GM19025 (cell line): ENCODE measurements at regions not wholly inside any gene's neighbourhood (a gene's known extent, or its start where the extent isn't known, plus 50 kb on each side); places are given as distances from the start of the nearest gene placed in this dataset.
"Not testable (repeated sequence)": the region's sequence is repeated elsewhere in the genome, so short reads cannot be mapped to it uniquely, and the experiment has no call there.

Source experiments
- ATAC-seq: cut with Tn5 transposase; IDR thresholded peaks from one replicate; pipeline ENCODE4 v1.9.1; 2021; ENCODE audit warnings: mild to moderate bottlenecking, low read depth, moderate library complexity; ENCODE audit not compliant: unreplicated experiment

DNA sequence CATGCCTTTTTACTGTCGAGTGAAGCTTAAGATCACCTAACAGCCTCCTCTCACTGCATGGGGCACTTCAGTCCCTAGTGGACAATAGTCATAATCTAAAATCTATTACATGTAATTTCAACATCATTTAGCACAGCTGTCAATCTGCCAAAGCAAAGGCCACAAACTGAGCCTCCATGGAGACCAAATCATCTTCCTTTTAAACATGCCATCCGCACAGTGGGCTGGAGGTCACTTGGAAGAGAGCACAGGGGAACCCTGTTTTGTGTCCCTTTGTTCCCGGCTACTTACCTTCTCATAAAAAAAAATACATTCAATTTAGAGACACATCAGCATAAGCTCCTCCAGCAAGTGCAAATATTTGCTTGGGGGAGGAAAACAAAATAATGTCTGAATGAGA lies 167.3 kb downstream of the SQOR start:
- ATAC-seq = no peak

DNA sequence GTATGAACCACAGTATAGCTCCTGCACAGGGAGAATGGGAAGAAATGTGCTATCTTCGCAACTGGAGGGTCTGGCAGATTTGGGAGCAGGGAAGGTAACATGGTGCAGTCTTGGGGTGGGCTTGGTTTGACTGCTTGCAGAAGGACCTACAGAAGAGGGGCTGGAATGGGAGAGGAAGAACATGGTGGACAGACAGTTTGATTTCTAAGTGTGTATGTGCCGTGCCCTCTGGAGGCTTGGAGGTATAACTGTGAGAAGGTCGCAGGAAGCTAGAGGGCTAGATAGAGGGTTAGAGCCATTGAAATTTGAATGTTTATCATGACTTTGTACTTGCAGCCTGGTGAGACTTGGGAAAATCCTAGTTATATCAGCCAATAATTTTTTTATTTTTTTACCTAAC lies 169.2 kb downstream of the SQOR start:
- ATAC-seq = no peak

DNA sequence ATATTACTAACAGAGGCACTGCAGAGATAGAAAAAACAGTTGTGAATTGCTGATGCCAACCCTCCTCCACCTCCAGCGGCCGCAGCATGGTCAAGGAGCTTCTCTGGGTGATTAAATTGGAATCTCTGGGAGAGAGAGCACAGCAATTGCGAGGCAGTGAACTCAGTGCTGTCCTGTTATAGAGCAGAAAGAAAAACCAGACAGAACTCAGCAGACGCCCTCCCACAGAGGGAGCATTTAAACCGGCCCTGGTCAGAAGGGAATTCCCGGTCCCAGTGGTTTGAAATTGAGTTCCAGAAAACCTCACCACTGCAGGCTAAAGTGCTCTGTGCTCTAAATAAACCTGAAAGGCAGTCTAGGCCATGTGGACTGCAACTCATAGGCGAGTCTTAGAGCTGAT lies 175.4 kb downstream of the SQOR start:
- no peak for ATAC-seq

DNA sequence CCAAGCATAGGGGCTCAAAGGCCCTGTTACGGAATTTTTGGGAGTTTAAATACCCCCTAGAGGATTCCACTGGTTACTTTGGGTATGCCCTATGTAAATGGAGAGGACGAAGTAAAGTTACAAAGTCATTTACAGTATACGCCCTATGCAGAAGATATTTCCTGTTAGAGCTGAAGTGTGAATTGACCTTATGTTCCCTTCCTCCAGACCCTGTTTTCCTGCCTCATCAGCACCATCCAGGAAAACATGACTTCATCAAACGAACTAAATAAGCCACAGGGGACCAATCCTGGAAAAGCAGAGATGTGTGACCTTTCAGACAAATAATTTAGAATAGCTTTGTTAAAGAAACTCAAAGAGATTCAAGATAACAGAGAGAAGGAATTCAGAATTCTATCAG lies 177.4 kb downstream of the SQOR start:
- ATAC-seq = no peak

DNA sequence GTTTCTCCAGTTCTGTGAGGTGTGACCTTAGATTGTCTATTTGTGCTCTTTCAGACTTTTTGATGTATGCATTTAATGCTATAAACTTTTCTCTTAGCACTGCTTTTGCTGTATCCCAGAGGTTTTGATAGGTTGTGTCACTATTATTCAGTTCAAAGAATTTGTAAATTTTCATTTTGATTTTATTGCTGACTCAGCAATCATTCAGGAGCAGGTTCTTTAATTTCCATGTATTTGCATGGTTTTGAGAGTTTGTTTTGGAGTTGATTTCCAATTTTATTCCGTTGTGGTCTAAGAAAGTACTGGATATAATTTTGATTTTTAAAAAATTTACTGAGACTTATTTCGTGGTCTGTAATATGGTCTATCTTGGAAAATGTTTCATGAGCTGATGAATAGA lies 182.7 kb downstream of the SQOR start:
- ATAC-seq = not testable (repeated sequence)

DNA sequence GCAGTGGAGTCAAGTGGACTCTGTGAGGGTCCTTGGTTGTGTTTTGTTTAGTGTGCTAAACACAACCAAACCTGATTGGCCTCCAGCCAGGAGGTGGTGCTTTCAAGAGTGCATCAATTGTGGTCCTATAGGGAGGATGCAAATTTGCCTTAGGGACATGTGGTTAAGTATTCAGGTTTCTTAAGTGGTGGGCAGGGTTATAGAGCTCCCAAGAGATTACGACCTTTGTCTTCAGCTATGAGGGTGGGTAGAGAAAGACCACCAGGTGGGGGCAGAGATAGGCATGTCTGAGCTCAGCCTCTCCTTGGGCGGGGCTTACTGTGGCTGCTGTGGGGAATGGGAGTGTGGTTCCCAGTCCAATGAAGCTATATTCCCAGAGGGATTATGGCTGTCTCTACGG lies 186.6 kb downstream of the SQOR start:
- ATAC-seq = no peak

DNA sequence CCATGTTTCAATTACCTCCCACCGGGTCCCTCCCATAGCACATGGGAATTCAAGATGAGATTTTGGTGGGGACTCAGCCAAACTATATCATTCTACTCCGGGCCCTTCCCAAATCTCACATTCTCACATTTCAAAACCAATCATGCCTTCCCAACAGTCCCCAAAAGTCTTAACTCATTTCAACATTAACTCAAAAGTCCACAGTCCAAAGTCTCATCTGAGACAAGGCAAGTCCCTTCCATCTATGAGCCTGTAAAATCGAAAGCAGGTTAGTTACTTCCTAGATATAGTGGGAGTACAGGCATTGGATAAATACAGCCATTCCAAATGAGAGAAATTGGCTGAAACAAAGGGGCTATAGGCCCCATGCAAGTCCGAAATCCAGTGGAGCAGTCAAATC lies 188.1 kb downstream of the SQOR start:
- not testable (repeated sequence) for ATAC-seq

DNA sequence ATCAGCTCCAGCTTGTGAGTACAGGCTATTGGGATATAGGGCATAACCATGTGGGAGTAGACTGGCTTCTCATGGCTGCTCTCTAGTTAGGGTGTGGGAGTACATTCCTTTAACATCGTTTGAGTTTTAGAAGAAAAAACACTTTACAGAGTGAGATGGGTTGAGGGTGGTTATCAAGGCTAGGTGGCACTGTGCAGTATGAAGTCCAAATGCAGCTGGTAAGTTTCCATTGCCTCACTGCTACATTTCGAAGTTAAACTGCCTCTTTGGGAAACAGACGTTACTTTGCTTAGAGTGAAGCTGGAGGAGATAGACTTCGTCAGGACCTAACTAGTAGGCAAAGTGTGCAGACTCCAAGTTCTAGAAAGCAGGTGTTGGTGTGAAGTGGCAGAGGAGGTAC lies 192.4 kb downstream of the SQOR start:
- ATAC-seq = no peak

DNA sequence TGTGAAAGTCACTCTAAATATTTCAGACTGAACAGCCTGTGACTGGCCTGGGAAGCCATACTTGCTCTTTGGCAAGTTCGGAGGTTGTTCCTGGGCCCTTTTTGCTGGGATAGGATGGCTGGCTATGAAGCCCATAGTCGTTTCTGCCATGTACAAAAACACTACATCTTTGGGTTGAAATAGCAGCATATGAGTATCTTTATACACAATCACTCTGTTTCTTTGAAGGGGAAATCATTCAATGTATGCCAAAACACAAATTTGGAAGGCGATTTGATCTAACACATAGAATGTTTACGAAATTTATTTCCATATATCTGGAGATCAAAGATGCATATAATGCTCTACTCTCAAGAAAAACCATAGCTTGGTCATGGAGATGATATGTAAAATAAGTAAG lies 192.9 kb downstream of the SQOR start:
- ATAC-seq = no peak

DNA sequence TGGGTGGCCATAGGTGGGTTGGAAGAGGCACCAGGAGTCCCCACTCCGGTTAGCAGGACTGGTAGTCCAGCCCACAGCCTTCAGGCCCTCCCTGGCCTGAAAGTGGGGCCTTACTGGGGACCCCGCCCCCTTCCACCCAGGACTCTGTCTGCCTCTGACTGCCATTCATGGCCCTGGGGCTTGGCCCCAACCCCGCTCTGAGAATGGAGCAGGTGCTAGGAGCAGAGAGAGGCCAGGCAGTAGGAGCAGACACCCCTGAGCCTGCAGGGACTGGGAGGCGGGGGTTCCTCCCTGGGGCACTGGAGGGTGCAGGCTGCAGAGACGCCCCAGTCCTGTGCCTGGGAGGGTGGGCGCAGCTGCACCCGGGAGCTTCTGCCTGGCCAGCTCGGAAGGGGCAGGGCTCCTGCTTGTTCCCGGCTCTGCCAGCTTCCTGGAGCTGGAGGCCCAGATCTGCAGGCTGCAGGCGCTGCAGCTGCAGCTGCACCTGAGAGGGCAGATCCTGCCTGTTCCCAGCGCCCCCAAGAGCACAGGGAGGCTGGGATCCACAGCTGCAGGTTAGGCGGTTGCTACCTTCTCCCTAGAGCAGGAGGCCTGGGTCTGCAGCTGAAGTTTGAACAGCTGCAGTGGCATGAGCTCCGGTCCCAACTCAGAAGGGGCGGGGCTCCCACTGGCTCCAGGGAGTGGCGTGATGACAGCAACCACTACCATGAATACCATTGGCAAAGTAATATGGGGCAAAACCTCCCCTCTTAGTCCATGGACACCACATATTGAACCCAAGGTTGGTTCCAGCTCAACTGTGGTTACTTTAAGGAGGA lies 194.7 kb downstream of the SQOR start:
- no peak for ATAC-seq

DNA sequence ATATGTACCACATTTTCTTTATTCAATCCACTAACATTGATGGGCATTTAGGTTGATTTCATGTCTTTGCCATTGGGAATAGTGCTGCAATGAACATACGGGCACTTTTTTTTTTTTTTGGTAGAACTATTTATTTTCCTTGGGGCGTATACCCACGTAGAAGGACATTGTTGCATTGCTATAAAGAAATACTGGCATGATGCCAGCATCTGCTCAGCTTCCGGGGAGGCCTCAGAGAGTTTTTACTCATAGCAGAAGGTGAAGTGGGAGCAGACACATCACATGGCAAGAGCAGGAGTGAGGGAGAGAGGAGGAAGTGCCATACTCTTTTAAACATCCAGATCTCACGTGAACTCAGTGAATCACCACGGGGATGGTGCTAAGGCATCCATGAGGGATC lies 197.0 kb downstream of the SQOR start:
- no peak for ATAC-seq

DNA sequence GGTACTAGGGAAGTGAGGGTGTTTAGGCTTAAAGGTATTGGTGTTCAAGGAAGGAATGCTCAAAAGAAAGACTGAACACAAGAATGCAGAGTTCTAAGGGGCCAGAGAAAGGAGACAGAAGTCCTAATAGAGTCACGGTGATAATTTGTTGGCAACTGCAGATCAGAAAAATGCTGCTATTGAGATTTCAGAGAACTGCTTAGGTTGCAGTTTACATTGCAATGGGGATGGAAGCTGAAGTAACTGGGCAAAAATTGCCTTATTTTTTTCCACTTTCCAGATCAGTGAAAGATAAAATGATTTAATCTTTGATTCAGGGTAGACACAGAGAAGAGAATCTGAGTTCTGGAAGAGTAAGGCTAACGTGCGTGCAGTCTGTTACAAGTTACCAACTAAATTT lies 199.8 kb downstream of the SQOR start:
- ATAC-seq = no peak

DNA sequence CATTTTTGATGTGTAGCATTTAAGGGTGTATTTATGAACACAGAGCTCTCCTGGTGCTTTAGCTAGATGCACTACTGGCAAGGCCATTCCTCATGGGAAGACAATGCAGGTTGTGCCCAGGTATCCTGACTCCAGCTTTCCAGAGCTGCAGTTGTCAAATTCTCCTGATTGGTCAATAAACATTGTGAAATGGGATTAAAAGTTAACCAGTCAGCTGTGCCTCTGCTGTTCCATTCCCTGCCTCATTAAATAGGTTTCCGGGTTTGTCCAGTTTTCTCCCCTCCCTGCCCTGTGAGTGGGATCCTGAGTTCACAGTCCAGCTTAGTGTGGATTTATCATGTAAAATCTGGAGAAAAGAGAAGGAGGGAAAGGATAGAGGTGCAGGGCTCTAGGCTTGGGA lies 207.3 kb downstream of the SQOR start:
- no peak for ATAC-seq

DNA sequence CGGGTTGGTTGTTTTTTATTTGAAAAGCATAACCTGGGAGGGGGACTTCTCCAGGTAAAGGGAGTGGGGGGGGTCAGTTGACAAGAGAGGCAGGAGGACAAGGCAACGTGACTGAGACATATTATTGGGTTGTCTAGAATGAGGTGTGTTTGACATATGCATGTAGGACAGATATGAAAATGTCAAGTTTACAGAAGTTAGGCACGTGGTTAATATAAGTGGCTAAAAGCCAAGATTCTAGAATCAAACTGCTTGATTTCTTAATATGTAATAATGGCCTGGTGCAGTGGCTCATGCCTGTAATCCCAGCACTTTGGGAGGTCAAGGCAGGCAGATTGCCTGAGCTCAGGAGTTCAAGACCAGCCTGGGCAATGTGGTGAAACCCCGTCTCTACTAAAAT lies 212.8 kb downstream of the SQOR start:
- ATAC-seq = no peak

DNA sequence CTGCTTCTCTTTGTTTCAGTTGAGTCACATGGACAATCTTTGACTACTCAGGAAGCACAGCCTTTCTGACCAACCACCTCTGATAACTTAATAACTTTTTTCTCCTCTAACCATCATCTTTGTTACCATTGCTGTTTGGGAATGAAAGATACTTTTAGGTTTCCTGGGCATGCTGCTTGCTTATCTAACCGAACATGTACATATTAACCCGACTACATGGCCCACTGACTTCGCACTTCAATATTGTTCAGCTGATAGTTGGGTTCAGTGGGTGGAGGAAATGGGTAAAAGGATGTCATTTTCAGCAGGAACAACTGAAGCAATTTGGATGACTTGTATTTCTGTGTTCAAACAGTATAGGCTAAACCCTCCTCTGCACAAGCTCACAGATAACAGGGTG lies 214.3 kb downstream of the SQOR start:
- ATAC-seq = no peak

DNA sequence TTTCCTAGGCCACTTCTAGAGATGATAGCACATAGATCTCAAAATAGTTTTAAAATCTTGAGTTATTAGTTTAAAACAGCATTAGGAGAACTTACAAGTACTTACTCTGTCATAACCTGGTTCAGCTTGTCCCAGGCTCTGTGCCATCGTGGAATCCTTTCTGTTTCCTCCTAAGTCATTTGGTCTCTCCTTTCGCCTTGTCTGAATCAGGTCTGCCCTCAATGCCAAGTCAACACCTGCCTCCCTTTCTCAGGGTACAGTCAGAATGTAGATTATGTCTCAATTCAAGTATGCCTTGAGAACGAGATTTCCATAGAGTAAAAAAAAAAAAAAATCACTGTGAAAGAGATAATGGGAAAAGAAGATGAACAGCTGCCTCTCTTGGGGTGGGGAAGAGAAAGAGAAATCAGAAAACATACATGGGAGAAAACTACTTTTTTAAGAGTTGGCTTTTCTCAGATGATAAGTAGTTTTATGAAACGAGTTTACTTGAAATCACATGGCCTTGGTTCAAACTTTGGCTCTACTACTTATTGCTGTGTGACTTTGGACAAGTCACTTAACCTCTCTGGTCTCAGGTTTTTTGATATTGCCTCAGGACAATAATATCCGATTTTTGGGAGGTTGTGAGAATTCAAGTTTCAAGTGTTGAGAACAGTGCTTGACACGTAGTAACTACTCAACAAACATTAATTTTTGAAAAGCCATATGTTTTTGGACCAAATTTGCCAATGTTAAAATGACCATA lies 219.8 kb downstream of the SQOR start:
- ATAC-seq = no peak

DNA sequence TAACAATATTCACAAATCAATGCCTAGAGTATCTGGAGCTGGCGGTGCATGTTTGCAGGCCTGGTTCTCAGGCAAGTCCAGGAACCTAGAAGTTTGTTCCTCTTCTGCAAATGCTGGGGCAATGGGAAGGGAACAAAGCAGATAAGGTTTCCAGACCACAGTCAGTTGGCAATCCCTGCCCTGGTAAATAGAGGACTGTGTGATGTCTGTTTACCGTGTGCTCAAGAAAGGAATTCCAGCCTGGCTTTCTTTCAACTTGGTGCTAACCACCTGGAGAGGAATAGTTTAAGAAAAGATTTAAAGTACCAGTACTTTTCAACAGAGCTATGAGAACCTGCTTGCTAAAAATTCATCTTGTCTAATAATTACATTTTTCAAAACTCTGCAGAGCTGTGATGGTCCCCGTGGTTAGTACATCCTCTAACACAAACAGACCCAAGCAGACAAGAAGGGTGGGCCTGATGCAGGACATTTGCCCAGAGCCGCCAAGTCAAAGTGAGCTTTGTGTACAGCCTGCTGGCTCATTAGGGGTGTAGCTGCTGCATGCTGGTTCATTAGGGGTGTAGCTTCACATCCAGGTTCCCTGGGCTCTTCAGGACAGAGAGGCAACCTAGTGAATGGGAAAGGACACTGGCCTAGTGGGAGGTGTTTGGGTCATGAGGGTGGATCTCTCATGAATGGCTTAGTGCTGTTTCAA lies 220.5 kb downstream of the SQOR start:
- ATAC-seq = no peak

DNA sequence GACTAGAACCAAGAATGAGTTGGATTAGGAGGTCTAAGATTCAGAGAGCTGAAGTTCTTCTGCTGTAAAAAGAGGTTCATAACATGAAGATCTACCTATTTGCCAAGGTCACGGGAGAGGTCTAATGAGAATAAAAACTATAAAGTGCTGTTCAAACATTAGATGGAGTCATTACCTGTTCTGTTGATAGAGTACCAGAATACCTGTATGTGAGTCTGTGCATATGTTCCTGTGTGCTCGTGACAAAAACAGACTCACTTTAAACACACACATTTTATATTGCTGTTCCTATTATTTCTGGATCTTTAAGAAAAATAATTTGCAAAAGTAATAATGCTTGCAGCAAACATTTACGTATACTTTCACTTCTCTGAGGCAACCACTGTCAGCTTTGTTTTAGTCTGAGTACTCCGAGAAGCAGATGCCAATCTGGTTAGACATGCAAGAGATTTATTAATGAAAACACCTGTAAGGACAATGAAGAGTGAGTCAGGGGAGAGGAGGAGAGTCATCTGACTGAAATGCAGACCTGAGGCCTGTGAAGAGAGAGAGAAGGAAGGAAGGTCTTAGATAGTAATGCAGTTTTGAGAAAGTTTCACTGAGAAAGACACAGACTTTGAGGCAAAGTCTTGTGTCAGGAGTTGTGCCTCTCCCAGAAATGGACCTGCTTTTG lies 221.2 kb downstream of the SQOR start:
- no peak for ATAC-seq

DNA sequence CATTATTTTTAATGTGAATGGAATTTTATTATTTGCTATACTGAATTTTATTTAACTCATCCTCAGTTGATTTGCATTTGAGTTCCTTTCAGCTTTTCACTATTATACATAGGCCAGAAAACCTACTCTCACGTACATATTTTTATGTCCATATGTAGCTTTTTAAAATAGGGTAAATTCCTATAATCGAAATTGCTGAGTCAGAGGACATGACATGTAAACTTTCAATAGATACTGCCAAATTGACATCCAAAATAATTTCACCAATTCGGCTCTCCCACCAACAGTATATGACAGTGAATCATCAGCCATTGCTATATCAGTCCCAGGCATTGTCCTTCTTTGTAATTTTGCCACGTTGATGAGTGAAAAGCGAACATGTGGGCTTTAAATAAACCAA lies 222.5 kb downstream of the SQOR start:
- no peak for ATAC-seq

DNA sequence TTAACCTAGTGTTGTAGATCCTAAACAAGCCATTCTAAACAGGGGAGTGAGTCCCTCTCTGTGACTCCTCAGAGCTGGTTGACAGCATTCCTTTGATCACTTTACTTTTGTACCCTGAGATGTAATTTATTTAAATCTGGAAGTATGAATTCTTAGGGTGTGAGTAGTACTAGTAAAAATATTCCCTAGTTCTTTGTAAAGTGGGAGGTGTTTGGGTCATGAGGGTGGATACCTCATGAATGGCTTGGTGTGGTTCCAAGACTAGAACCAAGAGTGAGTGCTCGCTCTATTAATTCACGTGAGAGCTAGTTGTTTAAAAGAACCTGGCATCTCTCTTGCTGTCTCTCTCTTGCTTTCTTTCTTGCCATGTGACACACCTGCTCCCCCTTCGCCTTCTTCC lies 223.7 kb downstream of the SQOR start:
- no peak for ATAC-seq

DNA sequence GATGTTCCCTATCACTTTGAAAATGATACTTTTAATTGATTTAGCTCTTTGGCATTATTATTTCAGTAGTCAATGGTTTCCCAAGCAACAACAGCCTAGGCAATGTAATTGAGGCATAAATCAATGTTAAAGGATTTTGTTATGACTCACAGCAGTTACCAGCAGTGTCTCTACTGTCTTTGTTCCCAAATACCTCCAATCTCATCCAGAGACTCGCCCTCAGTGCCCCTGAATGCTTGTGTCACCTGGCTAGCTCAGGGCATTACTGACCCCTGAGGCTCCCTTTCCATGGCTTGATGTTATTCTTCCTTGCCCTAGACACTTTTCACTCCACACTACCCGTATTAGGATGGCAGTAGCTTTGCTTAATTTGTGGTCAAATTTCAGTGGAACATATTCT lies 227.2 kb downstream of the SQOR start:
- ATAC-seq = no peak
